Ascending aorta (tissue), 2 donors: ENCODE measurements at regions not wholly inside any gene's neighbourhood (a gene's known extent, or its start where the extent isn't known, plus 50 kb on each side); places are given as distances from the start of the nearest gene placed in this dataset.
A peak's percentile ranks its signal among the peaks of the same experiment; 100 is the strongest.

ENCODE experiments used
- DNase-seq, 2 donors: peaks; one replicate each; pipeline ENCODE4 v3.0.0-alpha.2; 2019; ENCODE audit warnings: low spot score in 2 of 2
- H3K27ac ChIP-seq, 2 donors: fragments of 200-600 bp; sonication (generic); one replicate each; pipeline ENCODE4 v1.5.1; 2016 to 2017; ENCODE audit warnings: mild to moderate bottlenecking in 1 of 2
- H3K27me3 ChIP-seq: fragments of 200-600 bp; sonication (generic); one replicate; pipeline ENCODE4 v1.5.1; 2017
- H3K36me3 ChIP-seq, 2 donors: fragments of 200-600 bp; sonication (generic); one replicate each; pipeline ENCODE4 v1.5.1; 2016
- H3K4me1 ChIP-seq, 2 donors: fragments of 200-600 bp; sonication (generic); one replicate each; pipeline ENCODE4 v1.5.1; 2016 to 2017; ENCODE audit warnings: mild to moderate bottlenecking in 1 of 2
- H3K4me3 ChIP-seq, 2 donors: fragments of 200-600 bp; sonication (generic); one replicate each; pipeline ENCODE4 v1.5.1; 2016 to 2017; ENCODE audit warnings: mild to moderate bottlenecking in 1 of 2
- H3K9me3 ChIP-seq, 2 donors: fragments of 200-600 bp; sonication (generic); one replicate each; pipeline ENCODE4 v1.5.1; 2016
- intact Hi-C: fragments of 100-400 bp; cut with DNase I; formaldehyde crosslinking; loops from one replicate; pipeline ENCODE4 v1.15.1; 2023
- TF ChIP-seq, protein P1 (sequence below), 3 experiments: fragments of 200-600 bp in 2 of 3; fragments of 450-650 bp in 1 of 3; sonication (generic) in 2 of 3; IDR thresholded peaks; one replicate each; pipeline ENCODE4 v1.5.1; 2016 to 2019; ENCODE audit warnings: antibody characterized with exemption in 3 of 3, mild to moderate bottlenecking in 1 of 3, moderate library complexity in 1 of 3

DNA sequence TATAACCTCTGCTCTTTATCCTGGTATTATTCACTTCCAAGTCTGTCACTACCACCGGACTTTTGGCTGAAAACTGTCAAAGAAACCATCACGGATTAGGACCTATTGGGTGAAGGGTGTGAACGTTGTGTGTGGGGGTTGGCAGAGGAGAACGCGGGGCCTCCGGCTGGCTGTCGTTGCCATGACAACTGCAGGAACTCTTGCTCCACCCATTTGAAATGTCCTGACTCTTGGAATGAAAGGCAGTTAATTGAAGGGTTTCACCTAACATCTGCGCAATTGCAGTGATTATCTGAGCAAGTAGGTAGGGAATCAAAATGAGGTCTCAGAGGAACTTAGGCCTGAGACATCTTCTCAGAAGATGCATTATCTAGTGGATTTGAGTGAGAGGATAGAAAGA, 60.9 kb upstream of the CLMP start:
- no peak overlapping the region for H3K27ac ChIP-seq
- no peak for DNase-seq
- TF ChIP-seq, protein P1, sequence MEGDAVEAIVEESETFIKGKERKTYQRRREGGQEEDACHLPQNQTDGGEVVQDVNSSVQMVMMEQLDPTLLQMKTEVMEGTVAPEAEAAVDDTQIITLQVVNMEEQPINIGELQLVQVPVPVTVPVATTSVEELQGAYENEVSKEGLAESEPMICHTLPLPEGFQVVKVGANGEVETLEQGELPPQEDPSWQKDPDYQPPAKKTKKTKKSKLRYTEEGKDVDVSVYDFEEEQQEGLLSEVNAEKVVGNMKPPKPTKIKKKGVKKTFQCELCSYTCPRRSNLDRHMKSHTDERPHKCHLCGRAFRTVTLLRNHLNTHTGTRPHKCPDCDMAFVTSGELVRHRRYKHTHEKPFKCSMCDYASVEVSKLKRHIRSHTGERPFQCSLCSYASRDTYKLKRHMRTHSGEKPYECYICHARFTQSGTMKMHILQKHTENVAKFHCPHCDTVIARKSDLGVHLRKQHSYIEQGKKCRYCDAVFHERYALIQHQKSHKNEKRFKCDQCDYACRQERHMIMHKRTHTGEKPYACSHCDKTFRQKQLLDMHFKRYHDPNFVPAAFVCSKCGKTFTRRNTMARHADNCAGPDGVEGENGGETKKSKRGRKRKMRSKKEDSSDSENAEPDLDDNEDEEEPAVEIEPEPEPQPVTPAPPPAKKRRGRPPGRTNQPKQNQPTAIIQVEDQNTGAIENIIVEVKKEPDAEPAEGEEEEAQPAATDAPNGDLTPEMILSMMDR (IDR thresholded peaks at IDR 0.05): no peak

DNA sequence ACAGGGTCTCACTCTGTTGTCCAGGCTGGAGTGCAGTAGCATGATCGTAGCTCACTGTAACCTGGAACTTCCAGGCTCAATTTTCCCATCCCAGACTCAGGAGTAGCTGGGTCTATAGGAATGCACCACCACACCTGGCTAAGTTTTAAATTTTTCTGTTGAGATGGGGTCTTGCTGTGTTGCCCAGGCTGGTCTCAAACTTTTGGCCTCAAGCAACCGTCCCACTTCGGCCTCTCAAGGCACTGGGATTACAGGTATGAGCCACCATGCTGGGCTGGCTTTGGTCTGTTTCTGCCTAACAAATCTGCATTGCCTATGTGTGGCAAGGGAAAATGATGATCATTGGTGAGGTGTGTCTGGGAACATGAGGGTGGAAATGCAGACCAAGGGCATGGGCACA, 59.3 kb upstream of the CLMP start:
- Histone ChIP-seq H3K4me3 (no peak overlapping the region), H3K27ac (no peak overlapping the region), H3K9me3 (no peaks in the 10 kb centered on the region), H3K4me1 (peaks cover 0 to 4% of the 10 kb centered on the region in 2 donors), H3K36me3 (no peaks in the 10 kb centered on the region), H3K27me3 (no peaks in the 10 kb centered on the region)
- intact Hi-C loops: no loop called here
- TF ChIP-seq, protein P1 (IDR thresholded peaks at IDR 0.05): no peak
- DNase-seq: no peak

More for the DNA sequence above, 60.9 kb upstream of the CLMP start:
- Histone ChIP-seq H3K4me1 (peaks cover 0 to 4% of the 10 kb centered on the region in 2 donors), H3K9me3 (no peaks in the 10 kb centered on the region), H3K27me3 (no peaks in the 10 kb centered on the region), H3K4me3 (no peak overlapping the region), H3K36me3 (no peaks in the 10 kb centered on the region)
- intact Hi-C loops: no loop called here

DNA sequence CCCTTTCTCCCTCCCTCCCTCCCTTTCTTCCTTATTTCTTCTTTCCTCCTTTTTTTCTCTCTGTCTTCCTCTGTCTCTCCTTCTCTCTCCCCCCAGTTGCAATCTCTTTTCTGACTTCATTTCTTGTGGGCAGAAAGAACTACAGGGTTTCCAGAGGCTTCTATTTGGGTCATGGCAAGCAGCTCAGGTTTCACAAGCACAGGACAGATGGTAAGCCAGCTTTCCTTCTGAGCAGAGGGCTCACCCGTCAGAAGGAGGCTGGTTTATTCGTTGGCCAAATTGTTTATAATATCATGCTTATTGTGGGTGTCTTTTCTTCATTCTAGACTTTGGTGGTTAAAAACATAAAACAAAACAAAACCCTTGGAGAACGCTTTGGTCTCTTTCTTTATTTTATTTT, 58.9 kb upstream of the CLMP start:
- TF ChIP-seq, protein P1 (IDR thresholded peaks at IDR 0.05): no peak
- no peaks in the 10 kb centered on the region for H3K36me3 ChIP-seq
- intact Hi-C loops: no loop called here
- no peaks in the 10 kb centered on the region for H3K27me3 ChIP-seq
- H3K4me1 ChIP-seq: peaks cover 0 to 4% of the 10 kb centered on the region in 2 donors
- no peak for DNase-seq
- no peaks in the 10 kb centered on the region for H3K9me3 ChIP-seq
- no peak overlapping the region for H3K27ac ChIP-seq
- H3K4me3 ChIP-seq: no peak overlapping the region

DNA sequence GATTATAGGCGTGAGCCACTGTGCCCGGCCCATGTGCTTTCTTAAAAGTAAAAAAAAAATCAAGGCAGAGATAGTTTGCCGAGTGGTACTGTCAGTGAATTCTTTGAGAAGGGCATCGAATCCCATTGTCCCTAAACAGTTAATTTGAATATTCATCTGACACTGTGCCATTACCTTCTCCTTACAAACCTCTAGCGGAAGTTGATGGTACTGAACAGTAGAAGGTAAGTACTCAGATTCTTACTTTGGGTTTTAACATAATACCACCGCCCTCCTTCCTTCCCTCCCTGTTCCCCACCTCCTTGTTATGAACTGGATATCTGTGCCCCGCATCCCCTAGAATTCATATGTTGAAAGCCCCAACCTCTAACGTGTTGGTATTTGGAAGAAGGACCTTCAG, 58.2 kb upstream of the CLMP start:
- Histone ChIP-seq H3K4me1 (peaks cover 0 to 4% of the 10 kb centered on the region in 2 donors), H3K27me3 (no peaks in the 10 kb centered on the region), H3K27ac (no peak overlapping the region), H3K36me3 (no peaks in the 10 kb centered on the region), H3K4me3 (no peak overlapping the region), H3K9me3 (no peaks in the 10 kb centered on the region)
- TF ChIP-seq, protein P1 (IDR thresholded peaks at IDR 0.05): no peak
- DNase-seq: no peak
- intact Hi-C loops: no loop called here

DNA sequence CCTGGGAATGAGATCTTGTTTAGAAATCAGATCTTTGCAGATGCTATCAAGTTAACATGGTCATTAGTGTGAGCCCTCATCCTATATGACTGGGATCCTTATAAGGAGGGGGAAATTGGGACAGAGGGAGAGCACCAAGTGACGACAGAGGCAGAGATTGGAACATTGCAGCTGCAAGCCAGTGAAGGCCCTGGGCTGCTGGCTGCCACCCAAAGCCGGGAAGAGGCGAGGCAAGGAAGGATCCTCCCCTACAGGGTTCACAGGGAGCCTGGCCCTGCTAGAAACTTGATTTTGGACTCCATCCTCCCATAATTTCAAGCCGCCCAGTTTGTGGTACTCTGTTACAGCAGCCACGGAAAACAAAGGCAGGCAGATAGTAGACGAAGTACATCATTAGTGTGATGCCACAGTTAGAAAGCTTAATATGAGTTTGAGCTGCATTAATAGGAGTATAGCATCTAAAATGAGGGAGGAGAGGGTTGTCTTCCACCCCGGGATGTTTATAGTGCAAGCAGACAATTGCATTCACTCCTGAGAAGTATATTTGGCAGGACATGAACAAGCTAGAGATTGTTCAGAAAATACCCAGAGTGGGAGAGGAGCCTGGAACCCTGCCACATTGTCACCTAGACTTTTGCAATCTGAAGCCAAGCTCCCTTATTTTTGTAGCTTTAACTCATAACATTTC, 56.8 kb upstream of the CLMP start:
- Histone ChIP-seq H3K4me1 (peaks cover 0 to 4% of the 10 kb centered on the region in 2 donors), H3K36me3 (no peaks in the 10 kb centered on the region), H3K9me3 (no peaks in the 10 kb centered on the region), H3K27ac (no peak overlapping the region), H3K27me3 (no peaks in the 10 kb centered on the region), H3K4me3 (no peak overlapping the region)
- intact Hi-C loops: no loop called here
- TF ChIP-seq, protein P1 (IDR thresholded peaks at IDR 0.05): no peak
- peak in 1 of 2 donors; percentile 66 for DNase-seq
